ENCODE measurements at regions not wholly inside any gene's neighbourhood (a gene's known extent, or its start where the extent isn't known, plus 50 kb on each side); places are given as distances from the start of the nearest gene placed in this dataset.

DNA sequence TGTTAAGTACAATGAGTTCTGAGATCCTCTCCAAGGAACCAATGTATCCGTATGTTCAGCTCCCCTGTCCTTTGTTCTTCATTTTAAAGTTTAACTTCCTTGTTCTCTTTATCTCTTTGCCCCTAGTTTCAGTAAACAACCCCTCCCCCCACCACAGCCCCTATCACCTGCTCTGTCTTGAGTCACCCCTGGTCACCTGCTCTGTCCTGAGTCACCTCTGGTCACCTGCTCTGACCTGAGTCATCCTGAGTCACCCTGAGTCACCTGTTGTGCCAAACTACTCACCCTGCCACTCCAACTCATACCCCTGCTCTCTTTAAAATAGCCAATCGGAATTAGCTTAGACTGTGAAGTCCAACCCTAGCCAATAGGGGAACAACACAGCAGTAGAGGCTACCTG is 288.7 kb upstream of the CDYL start:
- TF ChIP-seq, protein P1, sequence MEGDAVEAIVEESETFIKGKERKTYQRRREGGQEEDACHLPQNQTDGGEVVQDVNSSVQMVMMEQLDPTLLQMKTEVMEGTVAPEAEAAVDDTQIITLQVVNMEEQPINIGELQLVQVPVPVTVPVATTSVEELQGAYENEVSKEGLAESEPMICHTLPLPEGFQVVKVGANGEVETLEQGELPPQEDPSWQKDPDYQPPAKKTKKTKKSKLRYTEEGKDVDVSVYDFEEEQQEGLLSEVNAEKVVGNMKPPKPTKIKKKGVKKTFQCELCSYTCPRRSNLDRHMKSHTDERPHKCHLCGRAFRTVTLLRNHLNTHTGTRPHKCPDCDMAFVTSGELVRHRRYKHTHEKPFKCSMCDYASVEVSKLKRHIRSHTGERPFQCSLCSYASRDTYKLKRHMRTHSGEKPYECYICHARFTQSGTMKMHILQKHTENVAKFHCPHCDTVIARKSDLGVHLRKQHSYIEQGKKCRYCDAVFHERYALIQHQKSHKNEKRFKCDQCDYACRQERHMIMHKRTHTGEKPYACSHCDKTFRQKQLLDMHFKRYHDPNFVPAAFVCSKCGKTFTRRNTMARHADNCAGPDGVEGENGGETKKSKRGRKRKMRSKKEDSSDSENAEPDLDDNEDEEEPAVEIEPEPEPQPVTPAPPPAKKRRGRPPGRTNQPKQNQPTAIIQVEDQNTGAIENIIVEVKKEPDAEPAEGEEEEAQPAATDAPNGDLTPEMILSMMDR (IDR thresholded peaks at IDR 0.05): no peak
- TF ChIP-seq POLR2A (IDR thresholded peaks at IDR 0.05): no peak

Measured in body of pancreas (tissue), 4 donors.